Activated naive CD4-positive, alpha-beta T cell treated with Interleukin-2 at 50 U/mL for 16 hours (primary cell): ENCODE measurements at regions not wholly inside any gene's neighbourhood (a gene's known extent, or its start where the extent isn't known, plus 50 kb on each side); places are given as distances from the start of the nearest gene placed in this dataset.

Source experiments
- DNase-seq: peaks from one replicate; pipeline ENCODE4 v3.0.0-alpha.2; 2020

- no peak for DNase-seq
Observed at GRCh38 chr5:164555809-164556208, 1050.4 kb downstream of the MAT2B start.

DNA sequence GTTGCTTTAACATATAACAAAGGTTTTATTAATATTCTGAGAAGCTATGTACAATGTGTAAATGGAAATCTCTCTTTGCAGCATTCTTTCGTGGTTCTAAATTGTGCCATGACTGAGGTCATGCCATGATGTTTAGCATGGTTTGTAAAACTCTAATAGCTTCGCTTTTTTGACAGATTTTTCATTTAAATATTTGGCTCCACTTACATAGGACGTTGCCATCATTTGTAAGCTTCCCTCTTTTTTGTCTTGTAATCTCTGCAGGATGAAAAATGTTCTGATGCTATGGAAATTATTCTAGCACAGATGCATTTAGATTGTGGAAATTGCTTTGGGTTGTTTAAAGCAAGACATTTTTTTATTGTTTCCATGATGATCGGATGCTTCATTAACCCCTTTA lies 1054.8 kb downstream of the MAT2B start:
- DNase-seq, result no peak

- no peak for DNase-seq
Observed at GRCh38 chr5:164561933-164562872, 1056.8 kb downstream of the MAT2B start.

GRCh38 chr5:164563370-164563769 lies 1058.0 kb downstream of the MAT2B start:
- no peak for DNase-seq

GRCh38 chr5:164573397-164573796 lies 1068.0 kb downstream of the MAT2B start:
- no peak for DNase-seq

GRCh38 chr5:164577201-164577600 lies 1071.8 kb downstream of the MAT2B start:
- DNase-seq, result no peak

- no peak for DNase-seq
Observed at GRCh38 chr5:164577742-164578141, 1072.3 kb downstream of the MAT2B start.

DNA sequence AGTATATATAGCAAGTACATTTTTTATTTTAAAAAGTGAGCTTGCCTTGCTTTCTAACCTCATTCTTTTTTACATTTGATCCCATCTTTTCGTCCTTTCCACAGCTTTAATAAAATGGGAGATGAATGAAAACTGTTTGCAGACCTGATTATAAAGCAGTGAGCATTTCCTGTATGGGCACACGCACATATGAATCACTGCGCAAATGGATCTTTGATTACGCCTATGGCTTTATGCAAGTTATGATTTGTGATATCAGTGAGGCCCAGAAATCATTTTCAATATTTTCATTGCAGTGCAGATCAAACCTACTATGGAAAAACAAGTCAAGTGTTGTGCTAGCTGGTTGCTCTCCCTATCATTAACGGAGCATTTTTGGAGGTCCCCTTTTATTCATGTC lies 1073.0 kb downstream of the MAT2B start:
- DNase-seq, result no peak

GRCh38 chr5:164578911-164579310 lies 1073.5 kb downstream of the MAT2B start:
- no peak for DNase-seq

- DNase-seq, result no peak
Observed at GRCh38 chr5:164580155-164580554, 1074.7 kb downstream of the MAT2B start.

- no peak for DNase-seq
Observed at GRCh38 chr5:164581889-164582288, 1076.5 kb downstream of the MAT2B start.

- no peak for DNase-seq
Observed at GRCh38 chr5:164593982-164594381, 1088.6 kb downstream of the MAT2B start.

GRCh38 chr5:164597293-164597900 lies 1092.0 kb downstream of the MAT2B start:
- DNase-seq, result no peak

DNA sequence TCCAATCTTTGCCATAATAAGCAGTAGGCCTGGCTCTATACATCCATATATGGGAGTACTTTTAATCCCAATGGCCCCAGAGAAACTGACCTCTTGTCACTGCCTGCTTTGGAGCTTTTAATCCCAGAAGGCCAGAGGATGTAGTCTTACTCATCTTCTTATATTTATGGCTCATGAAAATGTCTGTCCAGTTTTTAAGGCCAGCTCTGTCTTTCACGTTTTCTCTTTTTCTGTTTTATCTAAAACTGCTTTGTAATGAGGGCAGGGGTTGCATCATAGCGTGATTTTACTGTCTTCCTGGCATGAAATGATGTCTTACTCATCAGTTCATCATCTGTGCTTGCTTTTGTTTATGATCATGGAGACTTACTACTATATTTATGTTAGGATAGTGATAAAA lies 1094.9 kb downstream of the MAT2B start:
- no peak for DNase-seq

DNA sequence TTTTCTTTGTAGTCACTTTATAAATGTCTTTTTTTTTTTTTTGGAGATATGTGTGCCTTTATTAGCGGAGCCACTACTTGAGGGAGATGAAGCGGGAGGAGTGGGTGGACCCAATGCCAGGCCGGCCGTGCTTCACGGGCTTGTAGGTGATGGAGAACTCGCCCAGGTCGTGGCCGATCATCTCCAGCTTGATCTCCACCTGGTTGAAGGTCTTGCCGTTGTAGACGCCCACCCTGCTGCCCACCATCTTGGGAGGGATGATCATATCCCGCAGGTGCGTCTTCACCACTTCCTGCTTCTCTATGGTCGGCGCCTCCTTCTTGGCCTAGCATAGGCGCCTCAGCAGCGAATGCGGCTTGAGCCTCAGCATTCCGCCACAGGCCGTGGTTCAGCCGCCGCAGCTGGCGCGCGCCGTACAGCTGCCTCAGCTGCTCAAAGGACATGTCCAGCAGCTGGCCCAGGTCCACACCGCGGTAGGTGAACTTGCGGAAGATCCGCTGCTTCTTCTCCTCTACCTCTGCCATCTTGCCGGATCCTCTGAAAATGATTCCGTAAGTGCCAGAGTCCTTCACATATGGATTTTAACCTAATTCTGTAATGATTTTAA lies 1095.6 kb downstream of the MAT2B start:
- DNase-seq, result no peak

- DNase-seq, result no peak
Observed at GRCh38 chr5:164608507-164608906, 1103.1 kb downstream of the MAT2B start.

GRCh38 chr5:164610374-164610773 lies 1105.0 kb downstream of the MAT2B start:
- no peak for DNase-seq

GRCh38 chr5:164614707-164615106 lies 1109.3 kb downstream of the MAT2B start:
- DNase-seq, result no peak

- DNase-seq, result no peak
Observed at GRCh38 chr5:164617290-164617689, 1111.9 kb downstream of the MAT2B start.

GRCh38 chr5:164627021-164627420 lies 1121.6 kb downstream of the MAT2B start:
- no peak for DNase-seq

GRCh38 chr5:164636456-164636855 lies 1131.0 kb downstream of the MAT2B start:
- no peak for DNase-seq

DNA sequence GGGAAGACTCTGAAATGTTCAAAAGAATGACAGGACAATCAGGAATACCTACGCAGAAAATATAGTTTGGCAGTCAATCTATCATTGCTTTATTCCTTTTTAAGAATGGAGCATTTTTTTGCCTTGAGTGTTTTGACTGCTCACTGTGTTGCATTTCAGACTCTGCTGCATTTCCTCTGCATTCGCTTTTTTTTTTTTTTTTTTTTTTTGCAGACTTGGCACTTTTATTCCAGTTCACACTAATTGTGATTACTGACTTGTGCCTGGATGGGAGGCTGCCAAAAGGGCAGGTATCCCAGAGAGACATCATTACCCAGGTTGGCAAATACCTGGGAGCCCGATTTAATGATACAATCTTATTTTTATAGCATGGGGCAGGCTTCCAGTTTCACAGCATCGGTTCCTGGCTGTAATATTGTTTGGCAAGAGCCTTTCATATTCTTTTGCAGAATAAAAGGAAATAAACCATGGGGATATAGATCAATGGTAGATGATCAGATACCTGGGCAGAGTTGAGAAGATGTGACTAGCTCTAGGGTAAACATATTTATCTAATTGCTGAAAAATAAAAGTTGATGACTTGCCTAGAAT lies 1132.6 kb downstream of the MAT2B start:
- no peak for DNase-seq

DNA sequence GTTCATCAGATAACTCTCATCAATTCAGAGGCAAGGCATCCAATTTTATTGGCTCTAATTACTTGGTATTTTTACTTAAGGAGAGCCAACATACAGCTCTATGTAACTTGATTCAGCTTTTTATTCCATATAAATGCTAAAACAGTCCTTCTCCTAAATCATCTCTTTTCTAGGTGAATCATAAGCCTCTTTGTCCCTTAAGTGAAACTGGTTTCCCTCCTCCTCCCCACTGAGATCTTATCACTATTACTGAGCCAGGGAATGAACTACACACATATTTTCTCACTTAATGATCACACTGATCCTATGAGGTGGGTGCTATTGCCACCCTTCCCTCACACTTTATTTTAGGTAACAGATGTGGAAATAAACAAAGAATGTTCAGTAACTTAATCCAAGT lies 1143.8 kb downstream of the MAT2B start:
- no peak for DNase-seq

DNA sequence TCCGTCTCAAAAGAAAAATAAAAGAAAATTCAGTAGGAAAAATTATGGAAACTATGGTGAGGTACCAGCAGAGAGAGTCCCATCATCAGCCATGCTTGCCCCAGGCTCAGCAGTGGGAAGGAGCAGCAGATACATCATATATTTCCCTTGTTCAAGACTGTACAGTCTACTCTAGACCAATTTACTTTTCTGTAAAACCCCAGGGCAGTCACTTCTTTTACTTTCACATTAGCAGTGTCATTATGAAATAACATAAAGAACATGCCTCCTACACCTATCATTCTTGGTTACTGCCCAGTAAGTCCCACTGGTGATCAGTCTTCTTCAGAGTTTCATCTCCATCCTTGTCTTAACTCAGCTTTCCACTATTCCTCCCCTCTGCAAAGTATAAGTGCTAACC lies 1145.0 kb downstream of the MAT2B start:
- no peak for DNase-seq
